Activated naive CD4-positive, alpha-beta T cell treated with anti-CD3 and anti-CD28 coated beads, Interleukin-2, amount 10 ng/mL, durations not matched to agents 7 days and 5 days (primary cell): ENCODE measurements at regions not wholly inside any gene's neighbourhood (a gene's known extent, or its start where the extent isn't known, plus 50 kb on each side); places are given as distances from the start of the nearest gene placed in this dataset.

Experiments used
- CTCF ChIA-PET: fragments of 350-600 bp; sonication (Branson Sonifier 250); formaldehyde crosslinking; loops from one replicate; lab custom pipeline; 2021; ENCODE audit warnings: antibody characterized with exemption; lab: Charles Lee
- DNase-seq: peaks from one replicate; pipeline ENCODE4 v3.0.0-alpha.2; 2020
- H3K27ac Mint-ChIP-seq: one replicate; pipeline ENCODE4 v1.8.0; 2021; ENCODE audit warnings: mild to moderate bottlenecking, moderate library complexity, mixed read lengths
- H3K27me3 Mint-ChIP-seq: one replicate; pipeline ENCODE4 v1.8.0; 2021; ENCODE audit warnings: mild to moderate bottlenecking, mixed read lengths
- H3K36me3 Mint-ChIP-seq: one replicate; pipeline ENCODE4 v1.8.0; 2021; ENCODE audit warnings: mixed read lengths
- H3K4me1 Mint-ChIP-seq: one replicate; pipeline ENCODE4 v1.8.0; 2021; ENCODE audit warnings: mixed read lengths
- H3K4me3 Mint-ChIP-seq: one replicate; pipeline ENCODE4 v1.8.0; 2021; ENCODE audit warnings: mild to moderate bottlenecking, moderate library complexity, mixed read lengths
- H3K9me3 Mint-ChIP-seq: one replicate; pipeline ENCODE4 v1.8.0; 2021; ENCODE audit warnings: mixed read lengths

- Mint-ChIP-seq H3K27ac (no peak overlapping the region), H3K9me3 (peaks cover 35% of the 10 kb centered on the region), H3K4me3 (no peak overlapping the region), H3K36me3 (no peaks in the 10 kb centered on the region), H3K4me1 (no peaks in the 10 kb centered on the region), H3K27me3 (no peaks in the 10 kb centered on the region)
- no peak for DNase-seq
- CTCF ChIA-PET = no interaction called here
Measured at GRCh38 chr2:103469800-103470199, 708.0 kb downstream of the TMEM182 start.

- Mint-ChIP-seq H3K27me3 (no peaks in the 10 kb centered on the region), H3K4me1 (no peaks in the 10 kb centered on the region), H3K36me3 (no peaks in the 10 kb centered on the region), H3K4me3 (no peak overlapping the region), H3K9me3 (peaks cover 2% of the 10 kb centered on the region), H3K27ac (no peak overlapping the region)
- CTCF ChIA-PET = no interaction called here
- no peak for DNase-seq
Measured at GRCh38 chr2:103484906-103485305, 723.1 kb downstream of the TMEM182 start.

GRCh38 chr2:103496850-103497249, 735.0 kb downstream of the TMEM182 start:
- Mint-ChIP-seq H3K4me1 (no peaks in the 10 kb centered on the region), H3K9me3 (peaks cover 10% of the 10 kb centered on the region), H3K4me3 (no peak overlapping the region), H3K27me3 (no peaks in the 10 kb centered on the region), H3K27ac (no peak overlapping the region), H3K36me3 (no peaks in the 10 kb centered on the region)
- CTCF ChIA-PET = no interaction called here
- no peak for DNase-seq

- no peak overlapping the region for H3K27ac Mint-ChIP-seq
- no peak for DNase-seq
- peaks cover 8% of the 10 kb centered on the region for H3K9me3 Mint-ChIP-seq
- CTCF ChIA-PET = no interaction called here
- no peak overlapping the region for H3K4me3 Mint-ChIP-seq
- no peaks in the 10 kb centered on the region for H3K27me3 Mint-ChIP-seq
- no peaks in the 10 kb centered on the region for H3K4me1 Mint-ChIP-seq
- no peaks in the 10 kb centered on the region for H3K36me3 Mint-ChIP-seq
Measured at GRCh38 chr2:103506812-103507211, 745.0 kb downstream of the TMEM182 start.

GRCh38 chr2:103512442-103512841, 750.6 kb downstream of the TMEM182 start:
- Mint-ChIP-seq H3K36me3 (no peaks in the 10 kb centered on the region), H3K4me3 (no peak overlapping the region), H3K4me1 (no peaks in the 10 kb centered on the region), H3K27ac (no peak overlapping the region), H3K9me3 (peaks cover 4% of the 10 kb centered on the region), H3K27me3 (no peaks in the 10 kb centered on the region)
- DNase-seq = no peak
- CTCF ChIA-PET = no interaction called here

- H3K27ac Mint-ChIP-seq = no peak overlapping the region
- H3K4me3 Mint-ChIP-seq = no peak overlapping the region
- H3K36me3 Mint-ChIP-seq = no peaks in the 10 kb centered on the region
- no peak for DNase-seq
- no peaks in the 10 kb centered on the region for H3K4me1 Mint-ChIP-seq
- peaks cover 2% of the 10 kb centered on the region for H3K9me3 Mint-ChIP-seq
- H3K27me3 Mint-ChIP-seq = no peaks in the 10 kb centered on the region
- CTCF ChIA-PET = no interaction called here
Measured at GRCh38 chr2:103520547-103520946, 758.7 kb downstream of the TMEM182 start.

- Mint-ChIP-seq H3K4me1 (no peaks in the 10 kb centered on the region), H3K27me3 (no peaks in the 10 kb centered on the region), H3K36me3 (no peaks in the 10 kb centered on the region), H3K27ac (no peak overlapping the region), H3K4me3 (no peak overlapping the region), H3K9me3 (peaks cover 9% of the 10 kb centered on the region)
- CTCF ChIA-PET = no interaction called here
- DNase-seq = no peak
Measured at GRCh38 chr2:103525756-103526155, 763.9 kb downstream of the TMEM182 start.

GRCh38 chr2:103526757-103527156, 764.9 kb downstream of the TMEM182 start:
- no peaks in the 10 kb centered on the region for H3K27me3 Mint-ChIP-seq
- H3K27ac Mint-ChIP-seq = no peak overlapping the region
- no peak overlapping the region for H3K4me3 Mint-ChIP-seq
- H3K9me3 Mint-ChIP-seq = peaks cover 9% of the 10 kb centered on the region
- CTCF ChIA-PET = no interaction called here
- no peak for DNase-seq
- no peaks in the 10 kb centered on the region for H3K36me3 Mint-ChIP-seq
- no peaks in the 10 kb centered on the region for H3K4me1 Mint-ChIP-seq

- Mint-ChIP-seq H3K27me3 (no peaks in the 10 kb centered on the region), H3K27ac (no peak overlapping the region), H3K4me3 (no peak overlapping the region), H3K36me3 (no peaks in the 10 kb centered on the region), H3K9me3 (peaks cover 9% of the 10 kb centered on the region), H3K4me1 (no peaks in the 10 kb centered on the region)
- no peak for DNase-seq
- CTCF ChIA-PET = no interaction called here
Measured at GRCh38 chr2:103527278-103527677, 765.4 kb downstream of the TMEM182 start.

GRCh38 chr2:103529798-103530502, 768.1 kb downstream of the TMEM182 start:
- Mint-ChIP-seq H3K27me3 (no peaks in the 10 kb centered on the region), H3K36me3 (no peaks in the 10 kb centered on the region), H3K4me3 (no peak overlapping the region), H3K4me1 (no peaks in the 10 kb centered on the region), H3K27ac (no peak overlapping the region), H3K9me3 (peaks cover 16% of the 10 kb centered on the region)
- no peak for DNase-seq
- CTCF ChIA-PET = no interaction called here

GRCh38 chr2:103552775-103553174, 790.9 kb downstream of the TMEM182 start:
- H3K27ac Mint-ChIP-seq = no peak overlapping the region

GRCh38 chr2:103594823-103595222, 833.0 kb downstream of the TMEM182 start:
- H3K27me3 Mint-ChIP-seq = no peaks in the 10 kb centered on the region
- H3K36me3 Mint-ChIP-seq = no peaks in the 10 kb centered on the region
- H3K4me3 Mint-ChIP-seq = no peak overlapping the region
- H3K9me3 Mint-ChIP-seq = peaks cover 36% of the 10 kb centered on the region
- no peak for DNase-seq
- H3K4me1 Mint-ChIP-seq = no peaks in the 10 kb centered on the region
- CTCF ChIA-PET = no interaction called here
- H3K27ac Mint-ChIP-seq = no peak overlapping the region

More at GRCh38 chr2:103552775-103553174, 790.9 kb downstream of the TMEM182 start:
- no peaks in the 10 kb centered on the region for H3K36me3 Mint-ChIP-seq
- DNase-seq = no peak
- H3K27me3 Mint-ChIP-seq = no peaks in the 10 kb centered on the region
- H3K9me3 Mint-ChIP-seq = peaks cover 16% of the 10 kb centered on the region
- CTCF ChIA-PET = no interaction called here
- no peak overlapping the region for H3K4me3 Mint-ChIP-seq
- H3K4me1 Mint-ChIP-seq = no peaks in the 10 kb centered on the region

- H3K4me1 Mint-ChIP-seq = no peaks in the 10 kb centered on the region
- H3K36me3 Mint-ChIP-seq = no peaks in the 10 kb centered on the region
- H3K27ac Mint-ChIP-seq = no peak overlapping the region
- H3K9me3 Mint-ChIP-seq = peaks cover 11% of the 10 kb centered on the region
- CTCF ChIA-PET = no interaction called here
- H3K4me3 Mint-ChIP-seq = no peak overlapping the region
- DNase-seq = no peak
- no peaks in the 10 kb centered on the region for H3K27me3 Mint-ChIP-seq
Measured at GRCh38 chr2:103605071-103605780, 843.4 kb downstream of the TMEM182 start.

GRCh38 chr2:103615611-103616105, 853.8 kb downstream of the TMEM182 start:
- no peak overlapping the region for H3K4me3 Mint-ChIP-seq
- no peaks in the 10 kb centered on the region for H3K36me3 Mint-ChIP-seq
- CTCF ChIA-PET = no interaction called here
- no peak overlapping the region for H3K27ac Mint-ChIP-seq
- DNase-seq = no peak
- H3K4me1 Mint-ChIP-seq = no peaks in the 10 kb centered on the region
- no peaks in the 10 kb centered on the region for H3K27me3 Mint-ChIP-seq
- peaks cover 21% of the 10 kb centered on the region for H3K9me3 Mint-ChIP-seq

- no peak for DNase-seq
Measured at GRCh38 chr2:103616891-103617290, 855.1 kb downstream of the TMEM182 start.

More at GRCh38 chr2:103616891-103617290, 855.1 kb downstream of the TMEM182 start:
- CTCF ChIA-PET = no interaction called here
- no peaks in the 10 kb centered on the region for H3K36me3 Mint-ChIP-seq
- H3K9me3 Mint-ChIP-seq = peaks cover 21% of the 10 kb centered on the region
- H3K4me3 Mint-ChIP-seq = no peak overlapping the region
- no peak overlapping the region for H3K27ac Mint-ChIP-seq
- H3K27me3 Mint-ChIP-seq = no peaks in the 10 kb centered on the region
- no peaks in the 10 kb centered on the region for H3K4me1 Mint-ChIP-seq
